Uterus (tissue), 2 donors: ENCODE measurements at regions not wholly inside any gene's neighbourhood (a gene's known extent, or its start where the extent isn't known, plus 50 kb on each side); places are given as distances from the start of the nearest gene placed in this dataset.

Experiments
- CTCF ChIP-seq, 4 experiments: fragments of 200-600 bp in 2 of 4; fragments of 450-650 bp in 2 of 4; sonication (generic) in 2 of 4; IDR thresholded peaks; one replicate each; pipeline ENCODE4 v1.5.1; 2016 to 2019; ENCODE audit warnings: antibody characterized with exemption in 4 of 4, mild to moderate bottlenecking in 2 of 4, moderate library complexity in 1 of 4
- POLR2A ChIP-seq, 2 donors: fragments of 450-650 bp; IDR thresholded peaks; one replicate each; pipeline ENCODE4 v1.6.1; 2016; ENCODE audit warnings: antibody characterized with exemption in 2 of 2, mild to moderate bottlenecking in 1 of 2, moderate library complexity in 1 of 2

DNA sequence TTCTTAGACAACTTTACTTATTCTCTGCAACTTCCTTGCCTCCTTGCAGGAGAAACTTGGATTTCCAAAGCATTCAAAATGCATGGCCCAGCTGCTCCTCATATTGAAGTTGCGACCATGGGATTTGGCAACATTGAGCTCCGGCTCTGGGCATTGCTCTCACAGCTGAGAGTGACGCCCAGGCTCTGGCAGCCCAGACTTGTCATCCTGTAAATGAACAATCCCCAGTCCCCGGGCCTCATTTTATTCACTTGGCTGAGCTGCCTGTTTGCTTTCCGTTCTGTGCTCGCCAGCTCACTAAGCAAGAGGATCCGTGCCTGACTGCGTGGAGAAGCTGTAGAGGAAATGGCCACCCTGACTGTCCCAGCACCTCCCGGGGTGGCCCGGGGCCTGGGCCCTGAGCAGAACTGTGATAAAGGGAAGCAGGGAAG lies 119.5 kb upstream of the CD93 start:
- no peak for TF ChIP-seq CTCF (IDR thresholded peaks at IDR 0.05)
- TF ChIP-seq POLR2A (IDR thresholded peaks at IDR 0.05): no peak
